ENCODE measurements at regions not wholly inside any gene's neighbourhood (a gene's known extent, or its start where the extent isn't known, plus 50 kb on each side); places are given as distances from the start of the nearest gene placed in this dataset.

DNA sequence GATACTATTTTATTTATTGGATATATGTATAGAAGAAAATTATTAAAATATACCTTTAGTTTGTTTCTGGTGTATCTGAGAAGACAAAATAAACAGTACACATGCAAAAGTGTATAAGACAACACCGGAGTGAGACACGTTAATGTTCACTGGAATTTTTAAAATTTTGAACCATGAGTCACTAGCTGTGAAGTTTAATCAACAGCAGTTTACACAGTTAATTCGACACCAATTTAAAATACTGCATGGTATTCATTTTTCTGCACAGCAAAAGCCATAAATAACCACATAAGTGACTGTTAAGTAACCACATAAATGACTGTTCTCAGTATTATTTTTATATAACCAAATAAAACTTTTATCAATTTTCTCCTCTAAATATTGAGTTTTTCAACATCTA is 418.7 kb upstream of the NBEA start:
- POLR2A ChIA-PET: no interaction called here
- TF ChIP-seq ZNF530 (tag by site-specific recombination; IDR thresholded peaks at IDR 0.05; ENCODE audit: low read depth) (no peak), ZNF830 (tag by site-specific recombination; IDR thresholded peaks at IDR 0.05; ENCODE audit: low read depth) (no peak), ZNF10 (tag by site-specific recombination; IDR thresholded peaks at IDR 0.05) (no peak), ZNF792 (tag by site-specific recombination; IDR thresholded peaks at IDR 0.05) (no peak), OVOL3 (tag by site-specific recombination; IDR thresholded peaks at IDR 0.05) (no peak), ZNF248 (tag by site-specific recombination; IDR thresholded peaks at IDR 0.05) (no peak)
- CTCF ChIA-PET: no interaction called here
- no peak overlapping the region for H3K4me3 ChIP-seq (ENCODE audit: low read depth, low read length)
- no peak overlapping the region for H3K27ac ChIP-seq (ENCODE audit: extremely low read depth, low read depth, low read length)
- H3K4me1 ChIP-seq (ENCODE audit: control insufficient read depth, insufficient read depth, low read length): no peaks in the 10 kb centered on the region
- H3K9me3 ChIP-seq (ENCODE audit: control insufficient read depth, insufficient read depth, low read depth, low read length): no peaks in the 10 kb centered on the region
- H3K36me3 ChIP-seq (ENCODE audit: control insufficient read depth in 2 of 2, insufficient read depth in 1 of 2, low read length in 2 of 2): no peaks in the 10 kb centered on the region

- ChIA-PET CTCF (no interaction called here), POLR2A (no interaction called here)
- H3K4me3 ChIP-seq (ENCODE audit: low read depth, low read length): no peak overlapping the region
- TF ChIP-seq ZNF133 (tag by site-specific recombination; IDR thresholded peaks at IDR 0.05): no peak
- TF ChIP-seq ZNF610 (tag by site-specific recombination; IDR thresholded peaks at IDR 0.05; ENCODE audit: borderline replicate concordance): no peak
- no peak for TF ChIP-seq REPIN1 (tag by site-specific recombination; IDR thresholded peaks at IDR 0.05; ENCODE audit: low read depth)
- TF ChIP-seq ZNF18 (tag by site-specific recombination; IDR thresholded peaks at IDR 0.05): no peak
- TF ChIP-seq ZNF555 (tag by site-specific recombination; conservative IDR thresholded peaks at IDR 0.05): no peak
- TF ChIP-seq, protein P1, sequence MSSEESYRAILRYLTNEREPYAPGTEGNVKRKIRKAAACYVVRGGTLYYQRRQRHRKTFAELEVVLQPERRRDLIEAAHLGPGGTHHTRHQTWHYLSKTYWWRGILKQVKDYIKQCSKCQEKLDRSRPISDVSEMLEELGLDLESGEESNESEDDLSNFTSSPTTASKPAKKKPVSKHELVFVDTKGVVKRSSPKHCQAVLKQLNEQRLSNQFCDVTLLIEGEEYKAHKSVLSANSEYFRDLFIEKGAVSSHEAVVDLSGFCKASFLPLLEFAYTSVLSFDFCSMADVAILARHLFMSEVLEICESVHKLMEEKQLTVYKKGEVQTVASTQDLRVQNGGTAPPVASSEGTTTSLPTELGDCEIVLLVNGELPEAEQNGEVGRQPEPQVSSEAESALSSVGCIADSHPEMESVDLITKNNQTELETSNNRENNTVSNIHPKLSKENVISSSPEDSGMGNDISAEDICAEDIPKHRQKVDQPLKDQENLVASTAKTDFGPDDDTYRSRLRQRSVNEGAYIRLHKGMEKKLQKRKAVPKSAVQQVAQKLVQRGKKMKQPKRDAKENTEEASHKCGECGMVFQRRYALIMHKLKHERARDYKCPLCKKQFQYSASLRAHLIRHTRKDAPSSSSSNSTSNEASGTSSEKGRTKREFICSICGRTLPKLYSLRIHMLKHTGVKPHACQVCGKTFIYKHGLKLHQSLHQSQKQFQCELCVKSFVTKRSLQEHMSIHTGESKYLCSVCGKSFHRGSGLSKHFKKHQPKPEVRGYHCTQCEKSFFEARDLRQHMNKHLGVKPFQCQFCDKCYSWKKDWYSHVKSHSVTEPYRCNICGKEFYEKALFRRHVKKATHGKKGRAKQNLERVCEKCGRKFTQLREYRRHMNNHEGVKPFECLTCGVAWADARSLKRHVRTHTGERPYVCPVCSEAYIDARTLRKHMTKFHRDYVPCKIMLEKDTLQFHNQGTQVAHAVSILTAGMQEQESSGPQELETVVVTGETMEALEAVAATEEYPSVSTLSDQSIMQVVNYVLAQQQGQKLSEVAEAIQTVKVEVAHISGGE (tag by site-specific recombination; conservative IDR thresholded peaks at IDR 0.05; ENCODE audit: low read depth): no peak
- TF ChIP-seq, protein P2, sequence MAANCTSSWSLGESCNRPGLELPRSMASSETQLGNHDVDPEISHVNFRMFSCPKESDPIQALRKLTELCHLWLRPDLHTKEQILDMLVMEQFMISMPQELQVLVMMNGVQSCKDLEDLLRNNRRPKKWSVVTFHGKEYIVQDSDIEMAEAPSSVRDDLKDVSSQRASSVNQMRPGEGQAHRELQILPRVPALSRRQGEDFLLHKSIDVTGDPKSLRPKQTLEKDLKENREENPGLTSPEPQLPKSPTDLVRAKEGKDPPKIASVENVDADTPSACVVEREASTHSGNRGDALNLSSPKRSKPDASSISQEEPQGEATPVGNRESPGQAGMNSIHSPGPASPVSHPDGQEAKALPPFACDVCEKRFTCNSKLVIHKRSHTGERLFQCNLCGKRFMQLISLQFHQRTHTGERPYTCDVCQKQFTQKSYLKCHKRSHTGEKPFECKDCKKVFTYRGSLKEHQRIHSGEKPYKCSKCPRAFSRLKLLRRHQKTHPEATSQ (tag by site-specific recombination; IDR thresholded peaks at IDR 0.05): no peak
- TF ChIP-seq GLI4 (tag by site-specific recombination; IDR thresholded peaks at IDR 0.05): no peak
- no peak for TF ChIP-seq ZNF202 (tag by site-specific recombination; IDR thresholded peaks at IDR 0.05; ENCODE audit: borderline replicate concordance)
- TF ChIP-seq OSR2 (tag by site-specific recombination; IDR thresholded peaks at IDR 0.05): no peak
- no peak for TF ChIP-seq SETDB1 (IDR thresholded peaks at IDR 0.05; ENCODE audit: insufficient read length, low read length)
- TF ChIP-seq BCL11A (tag by site-specific recombination; IDR thresholded peaks at IDR 0.05; ENCODE audit: low read depth): no peak
- TF ChIP-seq ZNF843 (tag by site-specific recombination; IDR thresholded peaks at IDR 0.05): no peak
- no peak for TF ChIP-seq SP7 (tag by site-specific recombination; IDR thresholded peaks at IDR 0.05)
- TF ChIP-seq ZNF23 (tag by site-specific recombination; IDR thresholded peaks at IDR 0.05; ENCODE audit: borderline replicate concordance): no peak
- no peak for TF ChIP-seq ZBTB7A (tag by site-specific recombination; IDR thresholded peaks at IDR 0.05; ENCODE audit: low read depth)
- TF ChIP-seq KLF10 (tag by site-specific recombination; IDR thresholded peaks at IDR 0.05): no peak
- H3K4me1 ChIP-seq (ENCODE audit: control insufficient read depth, insufficient read depth, low read length): no peaks in the 10 kb centered on the region
- no peak overlapping the region for H3K27ac ChIP-seq (ENCODE audit: extremely low read depth, low read depth, low read length)
- H3K9me3 ChIP-seq (ENCODE audit: control insufficient read depth, insufficient read depth, low read depth, low read length): no peaks in the 10 kb centered on the region
- no peaks in the 10 kb centered on the region for H3K36me3 ChIP-seq (ENCODE audit: control insufficient read depth in 2 of 2, insufficient read depth in 1 of 2, low read length in 2 of 2)
These were observed 408.1 kb upstream of the NBEA start for GRCh38 chr13:34533941-34534340.
